Liver (tissue), 3 donors: ENCODE measurements at regions not wholly inside any gene's neighbourhood (a gene's known extent, or its start where the extent isn't known, plus 50 kb on each side); places are given as distances from the start of the nearest gene placed in this dataset.

Experiments used
- CTCF ChIP-seq: fragments of 150-350 bp; IDR thresholded peaks from 2 replicates; pipeline ENCODE4 v1.5.1; 2017; ENCODE audit warnings: improper control_type of control experiment, low read depth, low read length; ENCODE audit not compliant: missing input control
- GABPA ChIP-seq, 2 donors: IDR thresholded peaks in 1 of 2; conservative IDR thresholded peaks in 1 of 2; 2 replicates each; pipeline ENCODE4 v1.6.1; 2016; ENCODE audit warnings: antibody characterized with exemption in 2 of 2, mild to moderate bottlenecking in 1 of 2, moderate library complexity in 1 of 2
- HNF4A ChIP-seq, 2 donors: conservative IDR thresholded peaks; 2 replicates each; pipeline ENCODE4 v1.6.1; 2016; ENCODE audit warnings: antibody characterized with exemption in 2 of 2, mild to moderate bottlenecking in 2 of 2
- JUND ChIP-seq, 2 donors: IDR thresholded peaks; 2 replicates each; pipeline ENCODE4 v1.6.1; 2016; ENCODE audit warnings: antibody characterized with exemption in 2 of 2
- MAX ChIP-seq: IDR thresholded peaks from 2 replicates; pipeline ENCODE4 v1.6.1; 2016; ENCODE audit warnings: antibody characterized with exemption
- RAD21 ChIP-seq, 2 donors: IDR thresholded peaks; 2 replicates each; pipeline ENCODE4 v1.6.1; 2016; ENCODE audit warnings: antibody characterized with exemption in 2 of 2, mild to moderate bottlenecking in 2 of 2
- REST ChIP-seq: IDR thresholded peaks from 2 replicates; pipeline ENCODE4 v1.6.1; 2016; ENCODE audit warnings: antibody characterized with exemption, mild to moderate bottlenecking
- SP1 ChIP-seq: IDR thresholded peaks from 2 replicates; pipeline ENCODE4 v1.6.1; 2018; ENCODE audit warnings: antibody characterized with exemption, mild to moderate bottlenecking
- TAF1 ChIP-seq: conservative IDR thresholded peaks from 2 replicates; pipeline ENCODE4 v1.6.1; 2016; ENCODE audit warnings: antibody characterized with exemption, mild to moderate bottlenecking
- YY1 ChIP-seq: IDR thresholded peaks from 2 replicates; pipeline ENCODE4 v1.6.1; 2016; ENCODE audit warnings: antibody characterized with exemption, mild to moderate bottlenecking
- donor health status: healthy.
- donor health status: healthy.

GRCh38 chr1:101136739-101137138 lies 100.1 kb upstream of the S1PR1 start:
- TF ChIP-seq CTCF: peak; percentile 27
- no peak for TF ChIP-seq MAX
- no peak for TF ChIP-seq SP1
- no peak for TF ChIP-seq TAF1
- no peak for TF ChIP-seq YY1
- no peak for TF ChIP-seq JUND (IDR thresholded peaks at IDR 0.05)
- TF ChIP-seq REST: no peak
- TF ChIP-seq HNF4A (conservative IDR thresholded peaks at IDR 0.05): no peak
- TF ChIP-seq GABPA (IDR thresholded peaks at IDR 0.05 in 1 of 2, conservative IDR thresholded peaks at IDR 0.05 in 1 of 2): no peak
- TF ChIP-seq RAD21 (IDR thresholded peaks at IDR 0.05): peak; percentile 65 to 67
